HCT116 (cell line): ENCODE measurements at regions not wholly inside any gene's neighbourhood (a gene's known extent, or its start where the extent isn't known, plus 50 kb on each side); places are given as distances from the start of the nearest gene placed in this dataset.

ENCODE experiments used
- ATAC-seq: fragments of 200-7000 bp; cut with Tn5 transposase; 2 replicates; pipeline ENCODE4 v1.9.1; 2020; ENCODE audit warnings: mild to moderate bottlenecking, moderate library complexity
- BruUV-seq: library from RNA; stranded (reverse); fragments of 400-500 nt; replicated peaks from 2 replicates; lab custom pipeline; 2021; lab: Mats Ljungman, UMichigan
- CTCF ChIA-PET: fragments of 300-600 bp; sonication (Branson Sonifier 250); formaldehyde crosslinking; loops from one replicate; lab custom pipeline; 2021; ENCODE audit warnings: antibody characterized with exemption; lab: Charles Lee
- POLR2A ChIA-PET: fragments of 300-600, 350-600 bp; sonication (Branson Sonifier 250); formaldehyde crosslinking; loops from one replicate; lab custom pipeline; 2021; ENCODE audit warnings: antibody characterized with exemption; lab: Charles Lee
- RAD21 ChIA-PET, 2 experiments: fragments of 300-600 bp; sonication (Branson Sonifier 250); formaldehyde crosslinking; loops; one replicate each; lab custom pipeline; 2023; ENCODE audit warnings: low total read pairs in 2 of 2; ENCODE audit not compliant: uncharacterized antibody in 2 of 2, unreplicated experiment in 2 of 2, low non-redundant PET in 1 of 2; lab: Charles Lee
- DNase-seq: peaks from one replicate; pipeline ENCODE4 v3.0.0-alpha.2; 2010; ENCODE audit warnings: low read depth, low spot score
- H2AFZ ChIP-seq: fragments of 200-600 bp; shearing (Covaris generic), sonication (generic); 2 replicates; pipeline ENCODE4 v1.6.1; 2017; ENCODE audit warnings: low read depth, mixed run types, mixed read lengths, antibody characterized with exemption, low read length; ENCODE audit not compliant: poor library complexity, severe bottlenecking
- H3K27ac ChIP-seq: 2 replicates; pipeline ENCODE4 v1.5.1; 2012; ENCODE audit warnings: low read depth, low read length
- H3K27me3 ChIP-seq: fragments of 200-600 bp; sonication (generic); 2 replicates; pipeline ENCODE4 v1.6.1; 2016; ENCODE audit warnings: mixed run types, low read length, mixed read lengths; ENCODE audit not compliant: insufficient read depth
- H3K36me3 ChIP-seq, 2 experiments: fragments of 200-500 bp in 1 of 2; fragments of 200-600 bp in 1 of 2; sonication (Bioruptor generic) in 1 of 2; sonication (generic) in 1 of 2; 2 replicates each; pipeline versions ENCODE4 v1.5.1 to v1.6.1; 2014 to 2016; ENCODE audit warnings: low read length in 2 of 2, inconsistent platforms in 1 of 2, mixed read lengths in 1 of 2, mixed run types in 1 of 2; ENCODE audit not compliant: insufficient read depth in 2 of 2, control insufficient read depth in 1 of 2
- H3K4me1 ChIP-seq, 2 experiments: fragments of 200-600 bp in 1 of 2; sonication (generic) in 1 of 2; 2 replicates each; pipeline versions ENCODE4 v1.5.1 to v1.6.1; 2012 to 2017; ENCODE audit warnings: low read length in 2 of 2, inconsistent platforms in 1 of 2, mild to moderate bottlenecking in 1 of 2, mixed read lengths in 1 of 2, mixed run types in 1 of 2, moderate library complexity in 1 of 2; ENCODE audit not compliant: insufficient read depth in 2 of 2, control insufficient read depth in 1 of 2
- H3K4me2 ChIP-seq: fragments of 200-600 bp; sonication (generic); 2 replicates; pipeline ENCODE4 v1.6.1; 2017; ENCODE audit warnings: mixed run types, low read length, mixed read lengths
- H3K4me3 ChIP-seq, 2 experiments: fragments of 200-600 bp in 1 of 2; sonication (generic) in 1 of 2; replicated peaks in 1 of 2; 2 replicates each; pipeline ENCODE4 v1.5.1; 2011 to 2016; ENCODE audit warnings: low read length in 2 of 2, control low read depth in 1 of 2, low read depth in 1 of 2, mild to moderate bottlenecking in 1 of 2, mixed read lengths in 1 of 2, mixed run types in 1 of 2
- H3K79me2 ChIP-seq: fragments of 200-600 bp; sonication (generic); 2 replicates; pipeline ENCODE4 v1.6.1; 2017; ENCODE audit warnings: mild to moderate bottlenecking, mixed run types, low read length, moderate library complexity, mixed read lengths; ENCODE audit not compliant: insufficient read depth
- H3K9ac ChIP-seq: fragments of 200-600 bp; sonication (generic); 2 replicates; pipeline ENCODE4 v1.6.1; 2016; ENCODE audit warnings: low read length, mixed read lengths
- H3K9me2 ChIP-seq: fragments of 200-600 bp; sonication (generic), shearing (Covaris generic); 2 replicates; pipeline ENCODE4 v1.6.1; 2017; ENCODE audit warnings: mixed run types, mild to moderate bottlenecking, moderate library complexity; ENCODE audit not compliant: insufficient read depth
- H3K9me3 ChIP-seq, 2 experiments: fragments of 200-500 bp in 1 of 2; fragments of 200-600 bp in 1 of 2; sonication (Bioruptor generic) in 1 of 2; sonication (generic) in 1 of 2; 2 replicates each; pipeline ENCODE4 v1.6.1; 2014 to 2017; ENCODE audit warnings: low read length in 2 of 2, mixed read lengths in 2 of 2, inconsistent platforms in 1 of 2, low read depth in 1 of 2, mild to moderate bottlenecking in 1 of 2, mixed run types in 1 of 2, moderate library complexity in 1 of 2; ENCODE audit not compliant: control insufficient read depth in 1 of 2, insufficient read depth in 1 of 2
- H4K20me1 ChIP-seq: fragments of 200-600 bp; sonication (generic), shearing (Covaris generic); 2 replicates; pipeline ENCODE4 v1.6.1; 2017; ENCODE audit warnings: mixed run types, mild to moderate bottlenecking, moderate library complexity; ENCODE audit not compliant: insufficient read depth
- CBX3 ChIP-seq: IDR thresholded peaks from 2 replicates; pipeline ENCODE4 v1.6.1; 2012; ENCODE audit warnings: low read depth
- CEBPB ChIP-seq: IDR thresholded peaks from 2 replicates; pipeline ENCODE4 v1.6.1; 2012; ENCODE audit warnings: low read depth
- EZH2 ChIP-seq: fragments of 200-600 bp; sonication (generic); IDR thresholded peaks from 2 replicates; pipeline ENCODE4 v1.6.1; 2017; ENCODE audit warnings: antibody characterized with exemption, mixed run types
- TCF7L2 ChIP-seq: IDR thresholded peaks from 2 replicates; pipeline ENCODE4 v1.7.0; 2011; ENCODE audit warnings: borderline replicate concordance, inconsistent platforms; ENCODE audit not compliant: insufficient read depth, insufficient read length; ENCODE audit errors: extremely low read depth
- YY1 ChIP-seq: IDR thresholded peaks from 2 replicates; pipeline ENCODE4 v1.6.1; 2011; ENCODE audit warnings: low read length, low read depth, moderate library complexity, mild to moderate bottlenecking; ENCODE audit not compliant: insufficient replicate concordance; ENCODE audit errors: extremely low read depth
- ZNF274 ChIP-seq: fragments of 200-500 bp; sonication (Bioruptor generic); IDR thresholded peaks from 2 replicates; pipeline ENCODE4 v1.6.1; 2014; ENCODE audit warnings: mild to moderate bottlenecking, low read depth, low read length, inconsistent platforms
- intact Hi-C: fragments of 100-400 bp; cut with micrococcal nuclease; formaldehyde crosslinking; loops from 2 replicates; pipeline ENCODE4 v1.10.0; 2022
- TF ChIP-seq, protein P1 (sequence below): IDR thresholded peaks from 2 replicates; pipeline ENCODE4 v1.6.1; 2012
- TF ChIP-seq, protein P2 (sequence below), 3 experiments: fragments of 200-600 bp in 1 of 3; sonication (generic) in 1 of 3; IDR thresholded peaks in 2 of 3; conservative IDR thresholded peaks in 1 of 3; 2 replicates each; pipeline ENCODE4 v1.5.1; 2012 to 2017; ENCODE audit warnings: low read depth in 2 of 3, low read length in 2 of 3, antibody characterized with exemption in 1 of 3, borderline replicate concordance in 1 of 3, control low read depth in 1 of 3, mild to moderate bottlenecking in 1 of 3, mixed read lengths in 1 of 3, mixed run types in 1 of 3, moderate library complexity in 1 of 3; ENCODE audit not compliant: insufficient read depth in 1 of 3
- TF ChIP-seq, protein P3 (sequence below): IDR thresholded peaks from 2 replicates; pipeline ENCODE4 v1.6.1; 2012; ENCODE audit warnings: low read depth

DNA sequence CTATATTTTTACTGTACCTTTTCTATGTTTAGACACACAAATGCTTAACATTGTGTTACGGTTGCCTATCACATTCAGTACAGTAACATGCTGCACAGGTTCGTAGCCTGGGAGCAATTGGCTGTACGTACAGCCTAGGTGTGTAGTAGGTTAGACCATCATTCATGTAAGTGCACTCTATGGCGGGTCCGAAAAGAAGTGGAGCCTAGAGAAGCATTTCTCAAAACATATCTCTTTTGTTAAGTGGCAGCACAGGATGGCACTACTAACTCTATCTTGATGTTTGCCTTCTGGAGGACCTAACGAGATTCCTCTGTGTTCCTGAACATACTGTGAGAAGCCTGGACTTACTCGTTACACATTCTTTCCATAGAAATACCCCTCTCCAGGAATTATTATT, 132.3 kb upstream of the ADPGK start:
- ATAC-seq = no peak
- intact Hi-C loops = no loop called here
- Histone ChIP-seq H3K4me3 (no peak overlapping the region), H3K36me3 (no peaks in the 10 kb centered on the region), H2AFZ (no peak overlapping the region), H3K79me2 (no peaks in the 10 kb centered on the region), H3K4me1 (peaks cover 0 to 4% of the 10 kb centered on the region in 2 experiments; a peak in 1 of 4 replicates), H3K9me3 (no peaks in the 10 kb centered on the region), H4K20me1 (no peaks in the 10 kb centered on the region), H3K9me2 (no peaks in the 10 kb centered on the region), H3K27ac (no peak overlapping the region), H3K9ac (no peak overlapping the region), H3K4me2 (no peak overlapping the region), H3K27me3 (no peaks in the 10 kb centered on the region)
- TF ChIP-seq CEBPB (no peak), TCF7L2 (no peak), YY1 (no peak), EZH2 (no peak), ZNF274 (no peak), CBX3 (no peak)
- TF ChIP-seq, protein P1, sequence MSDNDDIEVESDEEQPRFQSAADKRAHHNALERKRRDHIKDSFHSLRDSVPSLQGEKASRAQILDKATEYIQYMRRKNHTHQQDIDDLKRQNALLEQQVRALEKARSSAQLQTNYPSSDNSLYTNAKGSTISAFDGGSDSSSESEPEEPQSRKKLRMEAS = no peak
- TF ChIP-seq, protein P2, sequence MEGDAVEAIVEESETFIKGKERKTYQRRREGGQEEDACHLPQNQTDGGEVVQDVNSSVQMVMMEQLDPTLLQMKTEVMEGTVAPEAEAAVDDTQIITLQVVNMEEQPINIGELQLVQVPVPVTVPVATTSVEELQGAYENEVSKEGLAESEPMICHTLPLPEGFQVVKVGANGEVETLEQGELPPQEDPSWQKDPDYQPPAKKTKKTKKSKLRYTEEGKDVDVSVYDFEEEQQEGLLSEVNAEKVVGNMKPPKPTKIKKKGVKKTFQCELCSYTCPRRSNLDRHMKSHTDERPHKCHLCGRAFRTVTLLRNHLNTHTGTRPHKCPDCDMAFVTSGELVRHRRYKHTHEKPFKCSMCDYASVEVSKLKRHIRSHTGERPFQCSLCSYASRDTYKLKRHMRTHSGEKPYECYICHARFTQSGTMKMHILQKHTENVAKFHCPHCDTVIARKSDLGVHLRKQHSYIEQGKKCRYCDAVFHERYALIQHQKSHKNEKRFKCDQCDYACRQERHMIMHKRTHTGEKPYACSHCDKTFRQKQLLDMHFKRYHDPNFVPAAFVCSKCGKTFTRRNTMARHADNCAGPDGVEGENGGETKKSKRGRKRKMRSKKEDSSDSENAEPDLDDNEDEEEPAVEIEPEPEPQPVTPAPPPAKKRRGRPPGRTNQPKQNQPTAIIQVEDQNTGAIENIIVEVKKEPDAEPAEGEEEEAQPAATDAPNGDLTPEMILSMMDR (IDR thresholded peaks at IDR 0.05 in 2 of 3, conservative IDR thresholded peaks at IDR 0.05 in 1 of 3; ENCODE audit: borderline replicate concordance in 1 of 3, insufficient read depth in 1 of 3, low read depth in 2 of 3, low read length in 2 of 3) = no peak
- TF ChIP-seq, protein P3, sequence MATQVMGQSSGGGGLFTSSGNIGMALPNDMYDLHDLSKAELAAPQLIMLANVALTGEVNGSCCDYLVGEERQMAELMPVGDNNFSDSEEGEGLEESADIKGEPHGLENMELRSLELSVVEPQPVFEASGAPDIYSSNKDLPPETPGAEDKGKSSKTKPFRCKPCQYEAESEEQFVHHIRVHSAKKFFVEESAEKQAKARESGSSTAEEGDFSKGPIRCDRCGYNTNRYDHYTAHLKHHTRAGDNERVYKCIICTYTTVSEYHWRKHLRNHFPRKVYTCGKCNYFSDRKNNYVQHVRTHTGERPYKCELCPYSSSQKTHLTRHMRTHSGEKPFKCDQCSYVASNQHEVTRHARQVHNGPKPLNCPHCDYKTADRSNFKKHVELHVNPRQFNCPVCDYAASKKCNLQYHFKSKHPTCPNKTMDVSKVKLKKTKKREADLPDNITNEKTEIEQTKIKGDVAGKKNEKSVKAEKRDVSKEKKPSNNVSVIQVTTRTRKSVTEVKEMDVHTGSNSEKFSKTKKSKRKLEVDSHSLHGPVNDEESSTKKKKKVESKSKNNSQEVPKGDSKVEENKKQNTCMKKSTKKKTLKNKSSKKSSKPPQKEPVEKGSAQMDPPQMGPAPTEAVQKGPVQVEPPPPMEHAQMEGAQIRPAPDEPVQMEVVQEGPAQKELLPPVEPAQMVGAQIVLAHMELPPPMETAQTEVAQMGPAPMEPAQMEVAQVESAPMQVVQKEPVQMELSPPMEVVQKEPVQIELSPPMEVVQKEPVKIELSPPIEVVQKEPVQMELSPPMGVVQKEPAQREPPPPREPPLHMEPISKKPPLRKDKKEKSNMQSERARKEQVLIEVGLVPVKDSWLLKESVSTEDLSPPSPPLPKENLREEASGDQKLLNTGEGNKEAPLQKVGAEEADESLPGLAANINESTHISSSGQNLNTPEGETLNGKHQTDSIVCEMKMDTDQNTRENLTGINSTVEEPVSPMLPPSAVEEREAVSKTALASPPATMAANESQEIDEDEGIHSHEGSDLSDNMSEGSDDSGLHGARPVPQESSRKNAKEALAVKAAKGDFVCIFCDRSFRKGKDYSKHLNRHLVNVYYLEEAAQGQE = no peak
- ChIA-PET POLR2A (no interaction called here), CTCF (no interaction called here), RAD21 (no interaction called here)
- BruUV-seq = no TSS peak
- no peak for DNase-seq
